ENCODE measurements at regions not wholly inside any gene's neighbourhood (a gene's known extent, or its start where the extent isn't known, plus 50 kb on each side); places are given as distances from the start of the nearest gene placed in this dataset.

DNA sequence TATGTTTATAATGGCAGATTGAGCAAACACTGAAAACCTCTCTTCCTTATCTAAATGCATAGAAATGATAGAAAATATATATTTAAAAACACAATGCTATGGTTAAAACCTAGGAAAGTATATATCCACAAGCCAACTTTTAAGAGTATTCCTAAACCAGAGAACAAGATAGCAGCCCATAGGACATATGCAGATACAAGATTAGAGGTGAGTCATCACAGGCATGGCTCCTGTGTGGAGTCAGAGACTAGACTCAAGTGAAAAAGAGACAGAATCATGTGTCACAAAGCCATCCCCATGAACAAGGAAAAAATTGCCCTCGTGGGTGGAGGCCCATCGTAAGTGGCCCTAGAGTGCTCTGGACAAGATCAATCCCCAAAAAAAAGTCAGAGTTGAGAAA is 199.4 kb upstream of the PPP2R3A start:
- no peak for TF ChIP-seq POLR2A (IDR thresholded peaks at IDR 0.05)
- TF ChIP-seq CTCF (IDR thresholded peaks at IDR 0.05): no peak
- TF ChIP-seq POLR2AphosphoS5 (IDR thresholded peaks at IDR 0.05): no peak
- no peak for TF ChIP-seq EP300 (IDR thresholded peaks at IDR 0.05; ENCODE audit: low read depth)
